ENCODE measurements at regions not wholly inside any gene's neighbourhood (a gene's known extent, or its start where the extent isn't known, plus 50 kb on each side); places are given as distances from the start of the nearest gene placed in this dataset.

- DNase-seq, result no peak
These were observed 114.3 kb upstream of the DAP start for GRCh38 chr5:10875201-10875768.

GRCh38 chr5:10874541-10874940 lies 113.5 kb upstream of the DAP start:
- DNase-seq, result no peak

- DNase-seq, result no peak
These were observed 109.8 kb upstream of the DAP start for GRCh38 chr5:10870791-10871190.

GRCh38 chr5:10868956-10869355 lies 107.9 kb upstream of the DAP start:
- no peak for DNase-seq

- DNase-seq, result no peak
These were observed 106.6 kb upstream of the DAP start for GRCh38 chr5:10867389-10868303.

- DNase-seq, result no peak
These were observed 105.9 kb upstream of the DAP start for GRCh38 chr5:10866913-10867312.

- DNase-seq, result peak; percentile 54
These were observed 102.8 kb upstream of the DAP start for GRCh38 chr5:10863763-10864383.

GRCh38 chr5:10862085-10862484 lies 101.1 kb upstream of the DAP start:
- no peak for DNase-seq

GRCh38 chr5:10861423-10861790 lies 100.4 kb upstream of the DAP start:
- no peak for DNase-seq

- DNase-seq, result no peak
These were observed 99.8 kb upstream of the DAP start for GRCh38 chr5:10860645-10861422.

GRCh38 chr5:10860196-10860543 lies 99.1 kb upstream of the DAP start:
- DNase-seq, result no peak

GRCh38 chr5:10859393-10860195 lies 98.6 kb upstream of the DAP start:
- DNase-seq, result no peak

- DNase-seq, result no peak
These were observed 97.9 kb upstream of the DAP start for GRCh38 chr5:10858945-10859344.

GRCh38 chr5:10858307-10858706 lies 97.3 kb upstream of the DAP start:
- no peak for DNase-seq

- no peak for DNase-seq
These were observed 96.3 kb upstream of the DAP start for GRCh38 chr5:10857338-10857733.

- peak; percentile 25 for DNase-seq
These were observed 95.8 kb upstream of the DAP start for GRCh38 chr5:10856683-10857337.

- DNase-seq, result no peak
These were observed 95.0 kb upstream of the DAP start for GRCh38 chr5:10856071-10856470.

GRCh38 chr5:10854506-10855277 lies 93.7 kb upstream of the DAP start:
- peak; percentile 84 for DNase-seq

- no peak for DNase-seq
These were observed 92.1 kb upstream of the DAP start for GRCh38 chr5:10853154-10853553.

- DNase-seq, result no peak
These were observed 88.2 kb upstream of the DAP start for GRCh38 chr5:10849278-10849677.

- DNase-seq, result no peak
These were observed 83.0 kb upstream of the DAP start for GRCh38 chr5:10844016-10844415.

Measured in GDM1 (cell line).